ENCODE measurements at regions not wholly inside any gene's neighbourhood (a gene's known extent, or its start where the extent isn't known, plus 50 kb on each side); places are given as distances from the start of the nearest gene placed in this dataset.

- Histone ChIP-seq H3K27ac (replicated peaks in 1 of 4) (no peak overlapping the region), H3K27me3 (no peaks in the 10 kb centered on the region), H3K4me1 (no peaks in the 10 kb centered on the region), H3K36me3 (no peaks in the 10 kb centered on the region), H3K9me3 (peaks cover 0 to 8% (median 4%) of the 10 kb centered on the region in 4 donors), H3K4me3 (no peak overlapping the region)
- DNase-seq (ENCODE audit: extremely low spot score) = no peak
- TF ChIP-seq POLR2AphosphoS5 (IDR thresholded peaks at IDR 0.05) = no peak
- TF ChIP-seq EP300 (IDR thresholded peaks at IDR 0.05) = no peak
- TF ChIP-seq POLR2A (IDR thresholded peaks at IDR 0.05; ENCODE audit: low read depth) = no peak
- no peak for TF ChIP-seq CTCF (IDR thresholded peaks at IDR 0.05)
- intact Hi-C loops (cut with DNase I) = no loop called here
- 95% methylated on average over 2 of the region's 2 CpGs for WGBS
Measured at GRCh38 chr9:73889023-73889422, 608.1 kb upstream of the RORB start.

- H3K27ac ChIP-seq (replicated peaks in 1 of 4) = no peak overlapping the region
- no peak for DNase-seq (ENCODE audit: extremely low spot score)
- intact Hi-C loops (cut with DNase I) = no loop called here
Measured at GRCh38 chr9:73890685-73891277, 606.4 kb upstream of the RORB start.

GRCh38 chr9:73892335-73892734 is 604.8 kb upstream of the RORB start:
- H3K36me3 ChIP-seq = no peaks in the 10 kb centered on the region
- H3K4me3 ChIP-seq = no peak overlapping the region
- H3K27me3 ChIP-seq = no peaks in the 10 kb centered on the region
- no peaks in the 10 kb centered on the region for H3K4me1 ChIP-seq
- whole genome bisulfite sequencing = 76% methylated on average over 3 of the region's 3 CpGs
- no peak for DNase-seq (ENCODE audit: extremely low spot score)
- intact Hi-C loops (cut with DNase I) = no loop called here
- H3K27ac ChIP-seq (replicated peaks in 1 of 4) = no peak overlapping the region
- H3K9me3 ChIP-seq = peaks cover 0 to 3% (median 0%) of the 10 kb centered on the region in 4 donors
- no peak for TF ChIP-seq EP300 (IDR thresholded peaks at IDR 0.05)
- no peak for TF ChIP-seq POLR2A (IDR thresholded peaks at IDR 0.05; ENCODE audit: low read depth)
- TF ChIP-seq POLR2AphosphoS5 (IDR thresholded peaks at IDR 0.05) = no peak

More at GRCh38 chr9:73890685-73891277, 606.4 kb upstream of the RORB start:
- Histone ChIP-seq H3K9me3 (peaks cover 0 to 4% (median 0%) of the 10 kb centered on the region in 4 donors), H3K27me3 (no peaks in the 10 kb centered on the region), H3K4me1 (no peaks in the 10 kb centered on the region), H3K36me3 (no peaks in the 10 kb centered on the region), H3K4me3 (no peak overlapping the region)
- TF ChIP-seq POLR2AphosphoS5 (IDR thresholded peaks at IDR 0.05) (no peak), POLR2A (IDR thresholded peaks at IDR 0.05; ENCODE audit: low read depth) (no peak), EP300 (IDR thresholded peaks at IDR 0.05) (no peak), CTCF (IDR thresholded peaks at IDR 0.05) (no peak)

- TF ChIP-seq POLR2AphosphoS5 (IDR thresholded peaks at IDR 0.05) (no peak), EP300 (IDR thresholded peaks at IDR 0.05) (no peak), POLR2A (IDR thresholded peaks at IDR 0.05; ENCODE audit: low read depth) (no peak), CTCF (IDR thresholded peaks at IDR 0.05) (no peak)
- H3K36me3 ChIP-seq = no peaks in the 10 kb centered on the region
- DNase-seq (ENCODE audit: extremely low spot score) = no peak
- H3K9me3 ChIP-seq = no peaks in the 10 kb centered on the region
- intact Hi-C loops (cut with DNase I) = no loop called here
- H3K27me3 ChIP-seq = no peaks in the 10 kb centered on the region
- no peak overlapping the region for H3K27ac ChIP-seq (replicated peaks in 1 of 4)
- no peaks in the 10 kb centered on the region for H3K4me1 ChIP-seq
- no peak overlapping the region for H3K4me3 ChIP-seq
Measured at GRCh38 chr9:73893230-73893629, 603.9 kb upstream of the RORB start.

GRCh38 chr9:73896061-73896460 is 601.1 kb upstream of the RORB start:
- WGBS = 84% methylated on average over 2 of the region's 2 CpGs
- Histone ChIP-seq H3K36me3 (no peaks in the 10 kb centered on the region), H3K4me3 (no peak overlapping the region), H3K27ac (replicated peaks in 1 of 4) (no peak overlapping the region), H3K4me1 (no peaks in the 10 kb centered on the region), H3K27me3 (no peaks in the 10 kb centered on the region), H3K9me3 (no peaks in the 10 kb centered on the region)
- no peak for DNase-seq (ENCODE audit: extremely low spot score)
- TF ChIP-seq CTCF (IDR thresholded peaks at IDR 0.05) (no peak), EP300 (IDR thresholded peaks at IDR 0.05) (no peak), POLR2A (IDR thresholded peaks at IDR 0.05; ENCODE audit: low read depth) (no peak), POLR2AphosphoS5 (IDR thresholded peaks at IDR 0.05) (no peak)
- intact Hi-C loops (cut with DNase I) = no loop called here

Measured in esophagus muscularis mucosa (tissue), 4 donors.